GM23338 (cell line): ENCODE measurements at regions not wholly inside any gene's neighbourhood (a gene's known extent, or its start where the extent isn't known, plus 50 kb on each side); places are given as distances from the start of the nearest gene placed in this dataset.

Experiments
- CREB1 ChIP-seq: fragments of 250-450 bp; sonication (Bioruptor Pico); IDR thresholded peaks from 2 replicates; pipeline ENCODE4 v1.5.0; 2020; ENCODE audit warnings: low read depth, mild to moderate bottlenecking, moderate library complexity
- CTCF ChIP-seq, 2 experiments: fragments of 200-600 bp in 1 of 2; sonication (generic) in 1 of 2; conservative IDR thresholded peaks; 2 replicates each; pipeline versions ENCODE4 v1.5.1 to v1.6.1; 2016 to 2017; ENCODE audit warnings: antibody characterized with exemption in 2 of 2, low read depth in 2 of 2, mild to moderate bottlenecking in 2 of 2, moderate library complexity in 1 of 2
- ETS1 ChIP-seq: IDR thresholded peaks from 2 replicates; pipeline ENCODE4 v1.6.1; 2016; ENCODE audit warnings: antibody characterized with exemption
- EZH2 ChIP-seq: fragments of 200-600 bp; sonication (generic); IDR thresholded peaks from one replicate; pipeline ENCODE4 v1.8.0; 2017; ENCODE audit warnings: antibody characterized with exemption, mild to moderate bottlenecking, low read depth; ENCODE audit not compliant: unreplicated experiment
- EZH2phosphoT487 ChIP-seq: fragments of 200-600 bp; sonication (generic); IDR thresholded peaks from one replicate; pipeline ENCODE4 v1.8.1; 2018; ENCODE audit warnings: antibody characterized with exemption; ENCODE audit not compliant: unreplicated experiment
- JUNB ChIP-seq: IDR thresholded peaks from one replicate; pipeline ENCODE4 v1.6.1; 2016; ENCODE audit warnings: antibody characterized with exemption; ENCODE audit not compliant: unreplicated experiment
- NANOG ChIP-seq: IDR thresholded peaks from 2 replicates; pipeline ENCODE4 v1.6.1; 2016; ENCODE audit warnings: antibody characterized with exemption, borderline replicate concordance
- POLR2AphosphoS5 ChIP-seq: IDR thresholded peaks from 2 replicates; pipeline ENCODE4 v1.6.1; 2016; ENCODE audit warnings: antibody characterized with exemption, low read depth
- REST ChIP-seq: IDR thresholded peaks from one replicate; pipeline ENCODE4 v1.6.1; 2018; ENCODE audit warnings: antibody characterized with exemption; ENCODE audit not compliant: unreplicated experiment
- STAT1 ChIP-seq: IDR thresholded peaks from one replicate; pipeline ENCODE4 v1.6.1; 2016; ENCODE audit warnings: antibody characterized with exemption; ENCODE audit not compliant: unreplicated experiment
- ZNF114 ChIP-seq: fragments of 250-450 bp; sonication (Bioruptor Pico); IDR thresholded peaks from 2 replicates; pipeline ENCODE4 v1.5.0; 2020; ENCODE audit warnings: mild to moderate bottlenecking, moderate library complexity
- ZNF331 ChIP-seq: fragments of 250-450 bp; sonication (Bioruptor Pico); IDR thresholded peaks from 2 replicates; pipeline ENCODE4 v1.5.0; 2020; ENCODE audit warnings: low read depth, mild to moderate bottlenecking, moderate library complexity

GRCh38 chr18:71541643-71542042, 1002.5 kb downstream of the CBLN2 start:
- TF ChIP-seq POLR2AphosphoS5 (no peak), REST (no peak), CTCF (conservative IDR thresholded peaks at IDR 0.05; ENCODE audit: low read depth in 2 of 2) (no peak), EZH2phosphoT487 (no peak), JUNB (no peak), EZH2 (no peak), ZNF114 (CRISPR knock-in tag) (no peak), CREB1 (CRISPR knock-in tag) (no peak), STAT1 (no peak), ZNF331 (no peak), NANOG (no peak), ETS1 (no peak)
